ENCODE measurements at regions not wholly inside any gene's neighbourhood (a gene's known extent, or its start where the extent isn't known, plus 50 kb on each side); places are given as distances from the start of the nearest gene placed in this dataset.

DNA sequence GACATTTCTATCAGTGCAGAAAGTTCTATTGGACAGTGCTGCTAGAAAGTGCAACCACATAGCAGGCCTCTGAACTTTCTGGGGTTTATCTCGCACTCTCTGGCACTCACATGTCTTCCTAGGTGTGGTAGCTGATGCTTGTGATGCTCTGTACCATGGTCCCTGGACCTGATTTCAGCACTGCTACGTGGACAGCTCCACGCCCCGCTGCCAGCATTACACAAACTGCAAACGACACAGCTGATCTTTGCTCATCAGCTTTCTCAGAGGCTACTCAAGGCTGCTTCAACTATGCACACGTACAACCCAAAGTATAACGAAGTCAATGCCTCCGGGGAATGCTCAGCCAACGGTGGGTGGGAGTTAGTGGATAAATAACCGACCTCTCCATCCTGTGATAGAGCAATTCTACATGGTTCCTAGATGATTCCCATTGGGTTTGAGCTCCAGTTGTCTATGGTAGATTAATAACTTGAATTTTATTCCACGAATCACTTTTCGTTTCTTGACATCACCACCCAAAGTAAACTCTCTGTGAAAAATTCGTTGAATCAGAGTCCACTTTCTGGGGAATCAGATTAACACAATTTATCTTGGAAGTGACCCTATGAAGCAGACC, 302.5 kb downstream of the ACTR3B start (continued):
- TF ChIP-seq ZNF644 (CRISPR knock-in tag; IDR thresholded peaks at IDR 0.05; ENCODE audit: low read depth) (0 out of 2 replicates have a peak, but pooled peaks have one; percentile 47), ZNF30 (CRISPR knock-in tag; IDR thresholded peaks at IDR 0.05) (no peak), KLF11 (CRISPR knock-in tag; IDR thresholded peaks at IDR 0.05) (peak; percentile 70; the same call in 1 of the 2 replicates), ZSCAN12 (CRISPR knock-in tag; IDR thresholded peaks at IDR 0.05) (0 out of 2 replicates have a peak, but pooled peaks have one; percentile 23), ZFP36L2 (CRISPR knock-in tag; IDR thresholded peaks at IDR 0.05) (0 out of 2 replicates have a peak, but pooled peaks have one; percentile 83), ZNF605 (CRISPR knock-in tag; IDR thresholded peaks at IDR 0.05) (no peak), SOX5 (CRISPR knock-in tag; IDR thresholded peaks at IDR 0.05; ENCODE audit: borderline replicate concordance) (0 out of 2 replicates have a peak, but pooled peaks have one; percentile 28), ZFP36 (IDR thresholded peaks at IDR 0.05; ENCODE audit: borderline replicate concordance, low read depth, low read length, partially characterized antibody) (no peak), FIP1L1 (IDR thresholded peaks at IDR 0.05; ENCODE audit: borderline replicate concordance, insufficient read depth, low read depth, low read length) (no peak), MXD4 (CRISPR knock-in tag; IDR thresholded peaks at IDR 0.05) (peak; percentile 38; the same call in 1 of the 2 replicates), ZNF564 (CRISPR knock-in tag; IDR thresholded peaks at IDR 0.05) (no peak), ZBTB20 (CRISPR knock-in tag; IDR thresholded peaks at IDR 0.05; ENCODE audit: borderline replicate concordance, low read depth) (peak; percentile 35; the same call in 1 of the 2 replicates), IRF2 (CRISPR knock-in tag; IDR thresholded peaks at IDR 0.05) (peak; percentile 46; the same call in 1 of the 2 replicates), ZC3H13 (CRISPR knock-in tag; IDR thresholded peaks at IDR 0.05) (no peak), SAP130 (CRISPR knock-in tag; IDR thresholded peaks at IDR 0.05; ENCODE audit: low read depth) (peak; percentile 40; the same call in 1 of the 2 replicates), ERF (CRISPR knock-in tag; IDR thresholded peaks at IDR 0.05) (peak; percentile 67; the same call in 1 of the 2 replicates)
- TF ChIP-seq, protein P1, sequence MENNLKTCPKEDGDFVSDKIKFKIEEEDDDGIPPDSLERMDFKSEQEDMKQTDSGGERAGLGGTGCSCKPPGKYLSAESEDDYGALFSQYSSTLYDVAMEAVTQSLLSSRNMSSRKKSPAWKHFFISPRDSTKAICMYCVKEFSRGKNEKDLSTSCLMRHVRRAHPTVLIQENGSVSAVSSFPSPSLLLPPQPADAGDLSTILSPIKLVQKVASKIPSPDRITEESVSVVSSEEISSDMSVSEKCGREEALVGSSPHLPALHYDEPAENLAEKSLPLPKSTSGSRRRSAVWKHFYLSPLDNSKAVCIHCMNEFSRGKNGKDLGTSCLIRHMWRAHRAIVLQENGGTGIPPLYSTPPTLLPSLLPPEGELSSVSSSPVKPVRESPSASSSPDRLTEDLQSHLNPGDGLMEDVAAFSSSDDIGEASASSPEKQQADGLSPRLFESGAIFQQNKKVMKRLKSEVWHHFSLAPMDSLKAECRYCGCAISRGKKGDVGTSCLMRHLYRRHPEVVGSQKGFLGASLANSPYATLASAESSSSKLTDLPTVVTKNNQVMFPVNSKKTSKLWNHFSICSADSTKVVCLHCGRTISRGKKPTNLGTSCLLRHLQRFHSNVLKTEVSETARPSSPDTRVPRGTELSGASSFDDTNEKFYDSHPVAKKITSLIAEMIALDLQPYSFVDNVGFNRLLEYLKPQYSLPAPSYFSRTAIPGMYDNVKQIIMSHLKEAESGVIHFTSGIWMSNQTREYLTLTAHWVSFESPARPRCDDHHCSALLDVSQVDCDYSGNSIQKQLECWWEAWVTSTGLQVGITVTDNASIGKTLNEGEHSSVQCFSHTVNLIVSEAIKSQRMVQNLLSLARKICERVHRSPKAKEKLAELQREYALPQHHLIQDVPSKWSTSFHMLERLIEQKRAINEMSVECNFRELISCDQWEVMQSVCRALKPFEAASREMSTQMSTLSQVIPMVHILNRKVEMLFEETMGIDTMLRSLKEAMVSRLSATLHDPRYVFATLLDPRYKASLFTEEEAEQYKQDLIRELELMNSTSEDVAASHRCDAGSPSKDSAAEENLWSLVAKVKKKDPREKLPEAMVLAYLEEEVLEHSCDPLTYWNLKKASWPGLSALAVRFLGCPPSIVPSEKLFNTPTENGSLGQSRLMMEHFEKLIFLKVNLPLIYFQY (CRISPR knock-in tag; IDR thresholded peaks at IDR 0.05; ENCODE audit: borderline replicate concordance) = 0 out of 2 replicates have a peak, but pooled peaks have one; percentile 33
- TF ChIP-seq, protein P2, sequence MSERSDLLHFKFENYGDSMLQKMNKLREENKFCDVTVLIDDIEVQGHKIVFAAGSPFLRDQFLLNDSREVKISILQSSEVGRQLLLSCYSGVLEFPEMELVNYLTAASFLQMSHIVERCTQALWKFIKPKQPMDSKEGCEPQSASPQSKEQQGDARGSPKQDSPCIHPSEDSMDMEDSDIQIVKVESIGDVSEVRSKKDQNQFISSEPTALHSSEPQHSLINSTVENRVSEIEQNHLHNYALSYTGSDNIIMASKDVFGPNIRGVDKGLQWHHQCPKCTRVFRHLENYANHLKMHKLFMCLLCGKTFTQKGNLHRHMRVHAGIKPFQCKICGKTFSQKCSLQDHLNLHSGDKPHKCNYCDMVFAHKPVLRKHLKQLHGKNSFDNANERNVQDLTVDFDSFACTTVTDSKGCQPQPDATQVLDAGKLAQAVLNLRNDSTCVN (CRISPR knock-in tag; IDR thresholded peaks at IDR 0.05; ENCODE audit: borderline replicate concordance) = peak; percentile 67; the same call in 1 of the 2 replicates
- TF ChIP-seq, protein P3, sequence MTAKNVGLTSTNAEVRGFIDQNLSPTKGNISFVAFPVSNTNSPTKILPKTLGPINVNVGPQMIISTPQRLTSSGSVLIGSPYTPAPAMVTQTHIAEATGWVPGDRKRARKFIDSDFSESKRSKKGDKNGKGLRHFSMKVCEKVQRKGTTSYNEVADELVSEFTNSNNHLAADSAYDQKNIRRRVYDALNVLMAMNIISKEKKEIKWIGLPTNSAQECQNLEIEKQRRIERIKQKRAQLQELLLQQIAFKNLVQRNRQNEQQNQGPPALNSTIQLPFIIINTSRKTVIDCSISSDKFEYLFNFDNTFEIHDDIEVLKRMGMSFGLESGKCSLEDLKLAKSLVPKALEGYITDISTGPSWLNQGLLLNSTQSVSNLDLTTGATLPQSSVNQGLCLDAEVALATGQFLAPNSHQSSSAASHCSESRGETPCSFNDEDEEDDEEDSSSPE (CRISPR knock-in tag; IDR thresholded peaks at IDR 0.05) = no peak
- TF ChIP-seq, protein P4, sequence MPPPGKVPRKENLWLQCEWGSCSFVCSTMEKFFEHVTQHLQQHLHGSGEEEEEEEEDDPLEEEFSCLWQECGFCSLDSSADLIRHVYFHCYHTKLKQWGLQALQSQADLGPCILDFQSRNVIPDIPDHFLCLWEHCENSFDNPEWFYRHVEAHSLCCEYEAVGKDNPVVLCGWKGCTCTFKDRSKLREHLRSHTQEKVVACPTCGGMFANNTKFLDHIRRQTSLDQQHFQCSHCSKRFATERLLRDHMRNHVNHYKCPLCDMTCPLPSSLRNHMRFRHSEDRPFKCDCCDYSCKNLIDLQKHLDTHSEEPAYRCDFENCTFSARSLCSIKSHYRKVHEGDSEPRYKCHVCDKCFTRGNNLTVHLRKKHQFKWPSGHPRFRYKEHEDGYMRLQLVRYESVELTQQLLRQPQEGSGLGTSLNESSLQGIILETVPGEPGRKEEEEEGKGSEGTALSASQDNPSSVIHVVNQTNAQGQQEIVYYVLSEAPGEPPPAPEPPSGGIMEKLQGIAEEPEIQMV (CRISPR knock-in tag; IDR thresholded peaks at IDR 0.05; ENCODE audit: low read depth) = no peak
- TF ChIP-seq, protein P5, sequence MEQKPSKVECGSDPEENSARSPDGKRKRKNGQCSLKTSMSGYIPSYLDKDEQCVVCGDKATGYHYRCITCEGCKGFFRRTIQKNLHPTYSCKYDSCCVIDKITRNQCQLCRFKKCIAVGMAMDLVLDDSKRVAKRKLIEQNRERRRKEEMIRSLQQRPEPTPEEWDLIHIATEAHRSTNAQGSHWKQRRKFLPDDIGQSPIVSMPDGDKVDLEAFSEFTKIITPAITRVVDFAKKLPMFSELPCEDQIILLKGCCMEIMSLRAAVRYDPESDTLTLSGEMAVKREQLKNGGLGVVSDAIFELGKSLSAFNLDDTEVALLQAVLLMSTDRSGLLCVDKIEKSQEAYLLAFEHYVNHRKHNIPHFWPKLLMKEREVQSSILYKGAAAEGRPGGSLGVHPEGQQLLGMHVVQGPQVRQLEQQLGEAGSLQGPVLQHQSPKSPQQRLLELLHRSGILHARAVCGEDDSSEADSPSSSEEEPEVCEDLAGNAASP (CRISPR knock-in tag; IDR thresholded peaks at IDR 0.05; ENCODE audit: borderline replicate concordance) = 0 out of 2 replicates have a peak, but pooled peaks have one; percentile 51
